ENCODE measurements at regions not wholly inside any gene's neighbourhood (a gene's known extent, or its start where the extent isn't known, plus 50 kb on each side); places are given as distances from the start of the nearest gene placed in this dataset.

DNA sequence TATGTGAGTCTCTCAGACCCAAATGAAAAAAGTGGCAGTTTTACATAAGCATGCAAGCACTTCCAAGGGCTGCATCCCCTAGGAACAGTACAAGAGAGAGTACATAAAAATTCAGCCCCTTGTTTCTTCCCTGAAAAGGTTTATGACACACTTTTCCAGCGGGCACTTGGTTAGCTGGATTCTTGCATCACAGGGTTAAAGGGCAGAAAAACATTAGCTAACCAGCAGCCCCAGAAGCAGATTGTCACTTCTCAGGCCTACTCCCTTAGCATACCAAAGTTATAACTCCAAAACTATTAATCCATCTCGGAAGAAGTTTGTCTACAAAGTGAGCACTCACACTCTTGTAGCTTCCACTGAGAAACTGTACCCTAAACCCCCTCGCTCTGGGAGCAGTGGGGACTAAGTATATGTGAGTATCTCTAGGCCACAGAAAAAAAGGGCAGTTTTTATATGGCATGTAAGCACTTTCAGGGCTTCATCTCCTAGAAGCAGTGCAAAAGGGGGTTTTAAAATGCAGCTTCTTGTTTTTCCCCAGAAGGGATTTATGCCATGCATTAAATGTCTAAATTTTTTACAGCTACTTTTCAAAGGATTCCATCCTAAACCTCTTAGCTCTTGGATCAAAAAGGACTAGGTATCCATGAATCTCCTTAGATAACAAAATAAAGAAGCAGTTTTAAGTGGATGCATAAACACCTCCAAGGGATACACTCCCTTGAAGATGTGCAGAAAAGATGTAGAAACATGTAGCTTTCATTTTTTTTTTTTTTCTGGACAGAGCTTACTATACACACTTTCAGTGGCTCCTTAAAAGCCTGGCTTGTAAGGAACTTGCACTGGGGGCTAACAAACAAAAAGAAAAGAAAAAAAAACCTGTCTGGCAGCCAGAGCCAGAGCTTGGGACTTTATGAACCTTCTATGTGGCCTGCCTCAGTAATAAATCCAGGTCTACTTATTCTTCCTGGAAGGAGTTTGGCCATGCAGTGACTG is 956.7 kb downstream of the CCSER2 start:
- no peak for TF ChIP-seq CTCF (IDR thresholded peaks at IDR 0.05; ENCODE audit: unreplicated experiment in 3 of 3)
- peaks cover 4% of the 10 kb centered on the region for H3K4me1 Mint-ChIP-seq

GRCh38 chr10:85293483-85293882 is 965.1 kb downstream of the CCSER2 start:
- Mint-ChIP-seq H3K27ac (no peak overlapping the region), H3K4me1 (no peaks in the 10 kb centered on the region)

More for the DNA sequence above, 956.7 kb downstream of the CCSER2 start:
- H3K4me3 Mint-ChIP-seq: no peak overlapping the region
- no peaks in the 10 kb centered on the region for H3K36me3 Mint-ChIP-seq (ENCODE audit: low read depth)
- peaks cover 16% of the 10 kb centered on the region for H3K9me3 Mint-ChIP-seq
- no peaks in the 10 kb centered on the region for H3K27me3 Mint-ChIP-seq (ENCODE audit: low read depth)
- peak overlapping the region in 2 of 3 experiments; percentile 60 to 84 for H3K27ac Mint-ChIP-seq

DNA sequence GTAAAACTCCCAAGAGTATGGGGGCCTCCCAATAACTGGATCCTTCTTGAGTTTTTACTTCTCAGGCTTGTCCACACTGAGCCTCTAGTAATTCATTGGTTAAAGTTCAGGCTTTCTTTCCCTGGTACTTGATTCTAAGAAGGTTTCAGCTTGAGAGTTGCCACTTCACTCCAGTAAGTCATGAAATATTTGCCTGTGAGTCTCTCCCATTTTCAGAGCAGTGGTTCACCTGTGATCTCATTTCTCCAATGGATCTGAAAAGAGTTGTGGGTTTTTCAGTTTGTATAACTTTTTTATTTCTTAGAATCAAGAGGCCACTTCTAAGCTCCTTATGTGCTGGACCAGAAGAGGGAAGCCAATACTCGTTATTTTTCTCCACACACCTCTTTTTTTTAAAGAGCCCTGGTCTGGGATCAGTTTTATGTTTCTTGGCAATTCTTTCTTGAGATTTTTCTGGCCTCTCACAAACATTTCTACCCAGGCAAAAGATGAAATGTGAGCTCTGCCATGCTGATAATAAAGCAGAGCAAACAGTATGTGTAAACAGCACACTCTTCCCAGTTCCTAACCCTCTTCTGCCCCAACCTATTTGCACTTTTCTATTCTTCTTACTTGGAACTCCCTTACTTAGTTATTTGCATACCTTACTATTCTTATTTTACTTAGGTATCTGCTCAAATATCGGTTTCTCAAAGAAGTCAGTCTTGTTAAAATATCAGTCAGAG is 983.4 kb downstream of the CCSER2 start:
- no peaks in the 10 kb centered on the region for H3K36me3 Mint-ChIP-seq (ENCODE audit: low read depth)
- H3K9me3 Mint-ChIP-seq: no peaks in the 10 kb centered on the region
- no peak for TF ChIP-seq CTCF (IDR thresholded peaks at IDR 0.05; ENCODE audit: unreplicated experiment in 3 of 3)
- H3K27me3 Mint-ChIP-seq (ENCODE audit: low read depth): no peaks in the 10 kb centered on the region
- no peak overlapping the region for H3K27ac Mint-ChIP-seq
- H3K4me3 Mint-ChIP-seq: no peak overlapping the region
- peaks cover 3% of the 10 kb centered on the region for H3K4me1 Mint-ChIP-seq

More at GRCh38 chr10:85293483-85293882, 965.1 kb downstream of the CCSER2 start:
- H3K27me3 Mint-ChIP-seq (ENCODE audit: low read depth): no peaks in the 10 kb centered on the region
- no peak overlapping the region for H3K4me3 Mint-ChIP-seq
- no peak for TF ChIP-seq CTCF (IDR thresholded peaks at IDR 0.05; ENCODE audit: unreplicated experiment in 3 of 3)
- no peaks in the 10 kb centered on the region for H3K36me3 Mint-ChIP-seq (ENCODE audit: low read depth)
- peaks cover 17% of the 10 kb centered on the region for H3K9me3 Mint-ChIP-seq

DNA sequence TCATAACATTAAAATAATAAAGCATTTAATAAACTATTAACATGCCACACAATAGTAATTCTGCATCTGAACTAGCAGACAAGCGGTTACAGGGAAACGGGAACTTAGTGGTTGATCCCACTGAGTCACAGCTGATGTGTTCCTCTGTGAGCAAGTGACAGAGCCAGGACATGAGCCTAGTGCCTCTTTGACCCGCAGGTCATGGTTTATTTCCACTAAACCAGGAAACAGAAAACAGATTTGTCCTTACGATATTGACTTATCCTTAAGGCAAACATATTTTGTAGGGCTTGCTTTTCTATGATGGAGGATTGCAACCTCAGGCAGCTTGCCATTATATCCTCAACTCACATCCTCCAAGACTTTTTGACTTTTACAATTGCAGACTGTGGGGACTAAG is 987.3 kb downstream of the CCSER2 start:
- H3K36me3 Mint-ChIP-seq (ENCODE audit: low read depth): no peaks in the 10 kb centered on the region
- no peak for TF ChIP-seq CTCF (IDR thresholded peaks at IDR 0.05; ENCODE audit: unreplicated experiment in 3 of 3)
- no peak overlapping the region for H3K4me3 Mint-ChIP-seq
- no peaks in the 10 kb centered on the region for H3K9me3 Mint-ChIP-seq
- H3K4me1 Mint-ChIP-seq: peaks cover 20% of the 10 kb centered on the region
- H3K27me3 Mint-ChIP-seq (ENCODE audit: low read depth): no peaks in the 10 kb centered on the region
- no peak overlapping the region for H3K27ac Mint-ChIP-seq

DNA sequence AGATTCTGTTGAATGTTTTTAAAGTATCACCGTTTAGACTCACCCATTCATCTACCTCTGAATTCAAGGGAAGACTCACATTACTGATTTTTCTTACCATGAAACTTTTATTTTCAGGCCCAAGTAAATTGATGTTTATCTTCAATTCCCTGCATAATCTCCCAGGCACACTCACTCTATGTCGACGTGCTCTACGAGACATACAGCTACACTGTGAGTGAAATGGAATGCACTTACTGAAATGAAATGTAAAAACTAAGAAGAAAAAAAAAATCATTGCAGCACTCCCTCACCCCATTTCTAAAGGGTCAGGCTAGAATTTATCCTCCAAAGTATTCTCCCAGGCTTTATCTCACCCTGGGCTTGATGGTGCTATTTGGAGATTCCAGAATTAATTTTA is 987.9 kb downstream of the CCSER2 start:
- TF ChIP-seq CTCF (IDR thresholded peaks at IDR 0.05; ENCODE audit: unreplicated experiment in 3 of 3): no peak
- H3K4me3 Mint-ChIP-seq: no peak overlapping the region
- H3K36me3 Mint-ChIP-seq (ENCODE audit: low read depth): no peaks in the 10 kb centered on the region
- H3K4me1 Mint-ChIP-seq: peaks cover 20% of the 10 kb centered on the region
- no peaks in the 10 kb centered on the region for H3K9me3 Mint-ChIP-seq
- H3K27ac Mint-ChIP-seq: no peak overlapping the region
- H3K27me3 Mint-ChIP-seq (ENCODE audit: low read depth): no peaks in the 10 kb centered on the region
